PC-3 (cell line): ENCODE measurements at regions not wholly inside any gene's neighbourhood (a gene's known extent, or its start where the extent isn't known, plus 50 kb on each side); places are given as distances from the start of the nearest gene placed in this dataset.

Experiments
- ATAC-seq: fragments of 200-7000 bp; cut with Tn5 transposase; 2 replicates; pipeline ENCODE4 v1.9.1; 2020; ENCODE audit warnings: mild to moderate bottlenecking, moderate library complexity
- BruUV-seq: library from RNA; stranded (reverse); fragments of 400-500 nt; replicated peaks from 2 replicates; lab custom pipeline; 2021; lab: Mats Ljungman, UMichigan
- CTCF ChIA-PET: fragments of 300-600 bp; sonication (Branson Sonifier 250); formaldehyde crosslinking; loops from one replicate; lab custom pipeline; 2022; ENCODE audit warnings: antibody characterized with exemption; lab: Charles Lee
- POLR2A ChIA-PET: fragments of 300-600 bp; sonication (Branson Sonifier 250); formaldehyde crosslinking; loops from one replicate; lab custom pipeline; 2022; ENCODE audit warnings: antibody characterized with exemption; ENCODE audit not compliant: unreplicated experiment; lab: Charles Lee
- DNase-seq: peaks from one replicate; pipeline ENCODE4 v3.0.0-alpha.2; 2015
- H2AFZ ChIP-seq: fragments of 300-600 bp; sonication (generic); 2 replicates; pipeline ENCODE4 v1.6.0; 2016; ENCODE audit warnings: antibody characterized with exemption, low read length
- H3F3A ChIP-seq: fragments of 300-600 bp; sonication (generic); one replicate; pipeline ENCODE4 v1.6.0; 2017; ENCODE audit warnings: antibody characterized with exemption, low read length, control low read depth, mild to moderate bottlenecking; ENCODE audit not compliant: unreplicated experiment
- H3K27ac ChIP-seq: fragments of 300-600 bp; sonication (generic); 2 replicates; pipeline ENCODE4 v1.5.1; 2016; ENCODE audit warnings: mild to moderate bottlenecking, low read length
- H3K27me3 ChIP-seq: fragments of 300-600 bp; sonication (generic); 2 replicates; pipeline ENCODE4 v1.6.1; 2016; ENCODE audit warnings: low read length, mixed read lengths
- H3K36me3 ChIP-seq: fragments of 300-600 bp; sonication (generic); 2 replicates; pipeline ENCODE4 v1.6.1; 2016; ENCODE audit warnings: low read depth, mixed run types, low read length, mixed read lengths
- H3K4me1 ChIP-seq: fragments of 300-600 bp; sonication (generic); 2 replicates; pipeline ENCODE4 v1.5.1; 2016; ENCODE audit warnings: low read length; ENCODE audit not compliant: insufficient read depth
- H3K4me2 ChIP-seq: fragments of 300-600 bp; sonication (generic); 2 replicates; pipeline ENCODE4 v1.6.0; 2016; ENCODE audit warnings: low read length
- H3K4me3 ChIP-seq: fragments of 300-600 bp; sonication (generic); 2 replicates; pipeline ENCODE4 v1.5.1; 2016; ENCODE audit warnings: mild to moderate bottlenecking, low read length, mixed read lengths
- H3K79me2 ChIP-seq: fragments of 300-600 bp; sonication (generic); 2 replicates; pipeline ENCODE4 v1.6.1; 2017; ENCODE audit warnings: low read length, mixed read lengths
- H3K9ac ChIP-seq: fragments of 300-600 bp; sonication (generic); 2 replicates; pipeline ENCODE4 v1.6.0; 2016; ENCODE audit warnings: mild to moderate bottlenecking, low read length
- H3K9me2 ChIP-seq: fragments of 300-600 bp; sonication (generic); replicated peaks from 2 replicates; pipeline ENCODE4 v1.6.1; 2016; ENCODE audit warnings: mixed run types, low read length, mixed read lengths
- H3K9me3 ChIP-seq: fragments of 300-600 bp; sonication (generic); 2 replicates; pipeline ENCODE4 v1.6.1; 2016; ENCODE audit warnings: low read length, mixed read lengths
- H4K20me1 ChIP-seq: fragments of 300-600 bp; sonication (generic); 2 replicates; pipeline ENCODE4 v1.6.1; 2016; ENCODE audit warnings: low read length, mixed read lengths
- EZH2 ChIP-seq: fragments of 300-600 bp; sonication (generic); IDR thresholded peaks from one replicate; pipeline ENCODE4 v1.6.1; 2017; ENCODE audit warnings: antibody characterized with exemption, mild to moderate bottlenecking, low read length; ENCODE audit not compliant: unreplicated experiment
- EZH2phosphoT487 ChIP-seq: fragments of 300-600 bp; sonication (generic); IDR thresholded peaks from 2 replicates; pipeline ENCODE4 v1.6.1; 2018; ENCODE audit warnings: mild to moderate bottlenecking, antibody characterized with exemption, low read length, borderline replicate concordance
- intact Hi-C: fragments of 100-400 bp; cut with micrococcal nuclease; formaldehyde crosslinking; loops from 2 replicates; pipeline ENCODE4 v1.9.0; 2023
- TF ChIP-seq, protein P1 (sequence below): fragments of 300-600 bp; sonication (generic); conservative IDR thresholded peaks from 2 replicates; pipeline ENCODE4 v1.5.1; 2017; ENCODE audit warnings: antibody characterized with exemption, low read depth, mild to moderate bottlenecking, low read length

DNA sequence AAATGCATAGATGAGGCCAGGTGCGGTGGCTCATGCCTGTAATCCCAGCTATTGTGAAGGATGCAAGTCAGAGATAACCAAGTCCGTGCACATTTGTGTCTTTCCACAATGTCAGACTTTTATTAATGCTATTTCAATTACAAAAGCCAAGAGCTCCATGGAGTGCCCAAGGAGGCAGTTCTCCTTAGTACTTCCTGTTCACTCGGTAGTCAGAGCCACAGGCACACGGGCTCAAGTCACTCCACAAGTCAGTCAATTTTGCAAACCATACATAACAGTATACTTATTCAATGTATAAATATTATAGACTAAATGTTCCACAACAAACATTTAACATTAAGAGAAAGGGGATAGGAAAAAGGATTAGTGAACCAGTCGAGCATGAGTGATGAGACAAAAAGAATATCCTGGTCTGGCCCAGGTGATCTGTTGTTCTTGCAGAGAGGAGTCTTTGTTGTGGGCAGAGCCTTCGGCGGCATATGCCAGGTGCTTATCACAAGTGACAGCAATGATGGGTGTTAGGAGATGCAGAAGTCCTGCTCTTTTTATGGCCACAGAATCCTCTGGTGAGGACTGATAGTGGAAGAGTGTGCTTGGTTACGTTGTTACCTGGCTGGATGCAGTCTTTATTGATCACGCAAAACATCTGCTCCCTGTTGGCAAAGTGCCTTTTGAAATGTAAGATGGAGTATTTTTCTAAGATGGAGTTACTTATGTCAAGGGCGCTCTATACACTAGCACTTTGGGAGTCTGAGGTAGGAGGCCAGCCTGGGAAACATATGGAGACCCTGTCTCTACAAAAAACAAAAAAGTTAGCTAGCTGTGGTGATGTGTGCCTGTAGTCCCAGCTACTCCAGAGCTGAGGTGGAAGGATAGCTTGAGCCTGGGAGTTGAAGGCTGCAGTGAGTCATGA is 167.0 kb upstream of the FBXL17 start:
- H2AFZ ChIP-seq, result no peak overlapping the region
- 0 out of 2 replicates have a peak, but pooled peaks cover 3% of the 10 kb centered on the region for H3K9me2 ChIP-seq
- H4K20me1 ChIP-seq, result no peaks in the 10 kb centered on the region
- H3K4me2 ChIP-seq, result no peak overlapping the region
- no TSS peak for BruUV-seq
- no peak overlapping the region for H3K4me3 ChIP-seq
- TF ChIP-seq EZH2, result no peak
- H3K79me2 ChIP-seq, result no peaks in the 10 kb centered on the region
- intact Hi-C loops, result no loop called here
- DNase-seq (no peak), ATAC-seq (no peak)
- no peak overlapping the region for H3K27ac ChIP-seq
- no peaks in the 10 kb centered on the region for H3K9me3 ChIP-seq
- POLR2A ChIA-PET, result no interaction called here
- no peaks in the 10 kb centered on the region for H3K4me1 ChIP-seq
- CTCF ChIA-PET, result no interaction called here
- H3K27me3 ChIP-seq, result no peaks in the 10 kb centered on the region
- no peaks in the 10 kb centered on the region for H3K36me3 ChIP-seq
- no peaks in the 10 kb centered on the region for H3F3A ChIP-seq
- H3K9ac ChIP-seq, result no peak overlapping the region

DNA sequence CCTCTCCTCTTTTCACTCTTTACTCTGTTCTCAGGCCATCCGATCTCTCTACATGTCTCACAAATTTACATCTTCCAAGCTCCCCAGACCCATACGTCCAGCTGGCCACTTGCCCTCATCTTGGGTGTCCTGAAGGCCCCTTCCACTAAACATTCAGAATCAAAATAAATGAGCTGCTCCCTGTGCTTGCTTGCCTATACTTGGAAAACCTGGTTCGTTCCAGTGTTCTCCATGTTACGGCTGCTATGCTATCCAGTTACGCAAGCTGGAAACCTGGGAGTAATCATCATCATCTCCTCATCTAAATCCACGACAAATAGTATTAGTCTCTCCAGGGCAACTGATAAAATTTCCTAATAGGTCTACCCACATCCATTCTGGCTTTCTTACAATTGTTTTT is 165.0 kb upstream of the FBXL17 start:
- Histone ChIP-seq H3K9me3 (no peaks in the 10 kb centered on the region), H4K20me1 (no peaks in the 10 kb centered on the region), H2AFZ (no peak overlapping the region), H3K4me3 (no peak overlapping the region), H3K9me2 (0 out of 2 replicates have a peak, but pooled peaks cover 3% of the 10 kb centered on the region), H3K79me2 (no peaks in the 10 kb centered on the region), H3K4me1 (no peaks in the 10 kb centered on the region), H3K27ac (no peak overlapping the region), H3F3A (no peaks in the 10 kb centered on the region), H3K4me2 (no peak overlapping the region), H3K27me3 (no peaks in the 10 kb centered on the region), H3K36me3 (no peaks in the 10 kb centered on the region), H3K9ac (no peak overlapping the region)
- POLR2A ChIA-PET, result no interaction called here
- CTCF ChIA-PET, result no interaction called here
- ATAC-seq, result no peak
- TF ChIP-seq EZH2 (no peak), EZH2phosphoT487 (no peak)
- TF ChIP-seq, protein P1, sequence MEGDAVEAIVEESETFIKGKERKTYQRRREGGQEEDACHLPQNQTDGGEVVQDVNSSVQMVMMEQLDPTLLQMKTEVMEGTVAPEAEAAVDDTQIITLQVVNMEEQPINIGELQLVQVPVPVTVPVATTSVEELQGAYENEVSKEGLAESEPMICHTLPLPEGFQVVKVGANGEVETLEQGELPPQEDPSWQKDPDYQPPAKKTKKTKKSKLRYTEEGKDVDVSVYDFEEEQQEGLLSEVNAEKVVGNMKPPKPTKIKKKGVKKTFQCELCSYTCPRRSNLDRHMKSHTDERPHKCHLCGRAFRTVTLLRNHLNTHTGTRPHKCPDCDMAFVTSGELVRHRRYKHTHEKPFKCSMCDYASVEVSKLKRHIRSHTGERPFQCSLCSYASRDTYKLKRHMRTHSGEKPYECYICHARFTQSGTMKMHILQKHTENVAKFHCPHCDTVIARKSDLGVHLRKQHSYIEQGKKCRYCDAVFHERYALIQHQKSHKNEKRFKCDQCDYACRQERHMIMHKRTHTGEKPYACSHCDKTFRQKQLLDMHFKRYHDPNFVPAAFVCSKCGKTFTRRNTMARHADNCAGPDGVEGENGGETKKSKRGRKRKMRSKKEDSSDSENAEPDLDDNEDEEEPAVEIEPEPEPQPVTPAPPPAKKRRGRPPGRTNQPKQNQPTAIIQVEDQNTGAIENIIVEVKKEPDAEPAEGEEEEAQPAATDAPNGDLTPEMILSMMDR, result no peak
- DNase-seq, result no peak
- intact Hi-C loops, result no loop called here
- BruUV-seq, result no TSS peak

DNA sequence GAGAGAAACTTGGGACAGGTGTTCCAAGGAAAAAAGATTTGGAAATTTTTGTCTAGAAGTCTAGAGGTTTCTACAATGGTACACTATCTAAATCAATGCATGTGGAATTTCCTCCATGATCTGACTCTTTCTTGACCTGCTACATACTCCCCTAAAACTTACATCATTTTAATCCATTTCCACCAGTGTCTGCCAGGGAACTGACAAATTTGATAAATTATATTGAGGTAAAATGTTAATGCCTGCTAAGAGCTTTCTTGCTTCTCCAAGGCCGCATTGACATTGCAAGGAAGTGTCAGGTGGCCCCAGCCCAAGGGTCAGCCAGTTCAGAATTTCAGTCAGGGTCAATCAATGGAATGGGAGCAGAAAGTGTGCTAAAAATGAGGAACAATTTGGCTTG is 163.4 kb upstream of the FBXL17 start:
- Histone ChIP-seq H3K9me3 (no peaks in the 10 kb centered on the region), H3K9ac (no peak overlapping the region), H4K20me1 (no peaks in the 10 kb centered on the region), H2AFZ (no peak overlapping the region), H3K36me3 (no peaks in the 10 kb centered on the region), H3K4me1 (no peaks in the 10 kb centered on the region), H3K79me2 (no peaks in the 10 kb centered on the region), H3K27me3 (no peaks in the 10 kb centered on the region), H3K9me2 (0 out of 2 replicates have a peak, but pooled peaks cover 3% of the 10 kb centered on the region), H3F3A (no peaks in the 10 kb centered on the region), H3K4me2 (no peak overlapping the region), H3K4me3 (no peak overlapping the region), H3K27ac (no peak overlapping the region)
- ChIA-PET CTCF (no interaction called here), POLR2A (no interaction called here)
- TF ChIP-seq, protein P1, result no peak
- TF ChIP-seq EZH2, result no peak
- no peak for TF ChIP-seq EZH2phosphoT487
- BruUV-seq, result no TSS peak
- ATAC-seq (no peak), DNase-seq (no peak)
- intact Hi-C loops, result no loop called here
